ENCODE measurements at regions not wholly inside any gene's neighbourhood (a gene's known extent, or its start where the extent isn't known, plus 50 kb on each side); places are given as distances from the start of the nearest gene placed in this dataset.

- H3K27me3 Mint-ChIP-seq = no peaks in the 10 kb centered on the region
- H3K36me3 Mint-ChIP-seq (ENCODE audit: low read depth) = peaks cover 4% of the 10 kb centered on the region
- ATAC-seq = no peak
- H3K9me3 ChIP-seq (ENCODE audit: control insufficient read depth, low read length, poor library complexity, severe bottlenecking) = no peaks in the 10 kb centered on the region
- no peak for DNase-seq
- H3K4me1 Mint-ChIP-seq = peaks cover 13% of the 10 kb centered on the region
- peak overlapping the region; percentile 83 for H3K27ac Mint-ChIP-seq
- no peak overlapping the region for H3K4me3 Mint-ChIP-seq
These were observed 142.6 kb upstream of the TAB2 start for GRCh38 chr6:149174962-149175361.

- ATAC-seq (no peak), DNase-seq (no peak)
- H3K4me1 Mint-ChIP-seq = peaks cover 9% of the 10 kb centered on the region
- H3K4me3 Mint-ChIP-seq = no peak overlapping the region
- no peak overlapping the region for H3K27ac Mint-ChIP-seq
- no peaks in the 10 kb centered on the region for H3K27me3 Mint-ChIP-seq
- H3K36me3 Mint-ChIP-seq (ENCODE audit: low read depth) = peaks cover 2% of the 10 kb centered on the region
- no peaks in the 10 kb centered on the region for H3K9me3 ChIP-seq (ENCODE audit: control insufficient read depth, low read length, poor library complexity, severe bottlenecking)
These were observed 140.4 kb upstream of the TAB2 start for GRCh38 chr6:149176971-149177667.

- DNase-seq (no peak), ATAC-seq (no peak)
- no peaks in the 10 kb centered on the region for H3K27me3 Mint-ChIP-seq
- peaks cover 9% of the 10 kb centered on the region for H3K4me1 Mint-ChIP-seq
- H3K36me3 Mint-ChIP-seq (ENCODE audit: low read depth) = peaks cover 2% of the 10 kb centered on the region
- peak overlapping the region; percentile 42 for H3K27ac Mint-ChIP-seq
- no peaks in the 10 kb centered on the region for H3K9me3 ChIP-seq (ENCODE audit: control insufficient read depth, low read length, poor library complexity, severe bottlenecking)
- no peak overlapping the region for H3K4me3 Mint-ChIP-seq
These were observed 138.1 kb upstream of the TAB2 start for GRCh38 chr6:149179431-149179830.

- no peaks in the 10 kb centered on the region for H3K9me3 ChIP-seq (ENCODE audit: control insufficient read depth, low read length, poor library complexity, severe bottlenecking)
- peaks cover 2% of the 10 kb centered on the region for H3K4me1 Mint-ChIP-seq
- H3K27ac Mint-ChIP-seq = no peak overlapping the region
- no peak for ATAC-seq
- H3K27me3 Mint-ChIP-seq = no peaks in the 10 kb centered on the region
- H3K36me3 Mint-ChIP-seq (ENCODE audit: low read depth) = peaks cover 5% of the 10 kb centered on the region
- no peak overlapping the region for H3K4me3 Mint-ChIP-seq
- DNase-seq = no peak
These were observed 136.2 kb upstream of the TAB2 start for GRCh38 chr6:149181304-149181703.

- Mint-ChIP-seq H3K27me3 (no peaks in the 10 kb centered on the region), H3K4me1 (peaks cover 2% of the 10 kb centered on the region), H3K27ac (no peak overlapping the region), H3K4me3 (no peak overlapping the region), H3K36me3 (ENCODE audit: low read depth) (peaks cover 5% of the 10 kb centered on the region)
- H3K9me3 ChIP-seq (ENCODE audit: control insufficient read depth, low read length, poor library complexity, severe bottlenecking) = no peaks in the 10 kb centered on the region
- ATAC-seq (no peak), DNase-seq (no peak)
These were observed 135.2 kb upstream of the TAB2 start for GRCh38 chr6:149182262-149182661.

GRCh38 chr6:149184523-149184922 lies 133.0 kb upstream of the TAB2 start:
- H3K4me3 Mint-ChIP-seq = no peak overlapping the region
- no peaks in the 10 kb centered on the region for H3K27me3 Mint-ChIP-seq
- H3K9me3 ChIP-seq (ENCODE audit: control insufficient read depth, low read length, poor library complexity, severe bottlenecking) = no peaks in the 10 kb centered on the region
- no peak for ATAC-seq
- H3K27ac Mint-ChIP-seq = no peak overlapping the region
- H3K4me1 Mint-ChIP-seq = peaks cover 2% of the 10 kb centered on the region
- DNase-seq = no peak
- peaks cover 8% of the 10 kb centered on the region for H3K36me3 Mint-ChIP-seq (ENCODE audit: low read depth)

GRCh38 chr6:149185799-149186357 lies 131.6 kb upstream of the TAB2 start:
- DNase-seq = no peak
- ATAC-seq = no peak
- no peak overlapping the region for H3K27ac Mint-ChIP-seq
- H3K4me1 Mint-ChIP-seq = peaks cover 12% of the 10 kb centered on the region
- H3K9me3 ChIP-seq (ENCODE audit: control insufficient read depth, low read length, poor library complexity, severe bottlenecking) = no peaks in the 10 kb centered on the region
- H3K27me3 Mint-ChIP-seq = no peaks in the 10 kb centered on the region
- no peak overlapping the region for H3K4me3 Mint-ChIP-seq
- peaks cover 9% of the 10 kb centered on the region for H3K36me3 Mint-ChIP-seq (ENCODE audit: low read depth)

- ATAC-seq (no peak), DNase-seq (no peak)
- H3K36me3 Mint-ChIP-seq (ENCODE audit: low read depth) = peaks cover 10% of the 10 kb centered on the region
- no peaks in the 10 kb centered on the region for H3K9me3 ChIP-seq (ENCODE audit: control insufficient read depth, low read length, poor library complexity, severe bottlenecking)
- no peak overlapping the region for H3K4me3 Mint-ChIP-seq
- H3K27me3 Mint-ChIP-seq = no peaks in the 10 kb centered on the region
- H3K4me1 Mint-ChIP-seq = peaks cover 16% of the 10 kb centered on the region
- no peak overlapping the region for H3K27ac Mint-ChIP-seq
These were observed 130.6 kb upstream of the TAB2 start for GRCh38 chr6:149186873-149187272.

- peak overlapping the region; percentile 55 for H3K27ac Mint-ChIP-seq
- H3K4me3 Mint-ChIP-seq = no peak overlapping the region
- no peaks in the 10 kb centered on the region for H3K27me3 Mint-ChIP-seq
- peak in 2 of 3 donors; percentile 21 for DNase-seq
- H3K4me1 Mint-ChIP-seq = peaks cover 23% of the 10 kb centered on the region
- H3K9me3 ChIP-seq (ENCODE audit: control insufficient read depth, low read length, poor library complexity, severe bottlenecking) = no peaks in the 10 kb centered on the region
- peaks cover 13% of the 10 kb centered on the region for H3K36me3 Mint-ChIP-seq (ENCODE audit: low read depth)
- peak; percentile 57 for ATAC-seq
These were observed 127.2 kb upstream of the TAB2 start for GRCh38 chr6:149190224-149190831.

GRCh38 chr6:149194820-149195558 lies 122.5 kb upstream of the TAB2 start:
- Mint-ChIP-seq H3K4me3 (peak overlapping the region; percentile 58), H3K27me3 (no peaks in the 10 kb centered on the region), H3K27ac (peak overlapping the region; percentile 51), H3K4me1 (peaks cover 16% of the 10 kb centered on the region), H3K36me3 (ENCODE audit: low read depth) (peaks cover 5% of the 10 kb centered on the region)
- H3K9me3 ChIP-seq (ENCODE audit: control insufficient read depth, low read length, poor library complexity, severe bottlenecking) = no peaks in the 10 kb centered on the region
- ATAC-seq (no peak), DNase-seq (no peak)

GRCh38 chr6:149196091-149196490 lies 121.4 kb upstream of the TAB2 start:
- peaks cover 11% of the 10 kb centered on the region for H3K4me1 Mint-ChIP-seq
- peak overlapping the region; percentile 19 for H3K27ac Mint-ChIP-seq
- no peak for ATAC-seq
- H3K9me3 ChIP-seq (ENCODE audit: control insufficient read depth, low read length, poor library complexity, severe bottlenecking) = no peaks in the 10 kb centered on the region
- no peaks in the 10 kb centered on the region for H3K27me3 Mint-ChIP-seq
- DNase-seq = no peak
- H3K36me3 Mint-ChIP-seq (ENCODE audit: low read depth) = peaks cover 5% of the 10 kb centered on the region
- no peak overlapping the region for H3K4me3 Mint-ChIP-seq

- no peaks in the 10 kb centered on the region for H3K9me3 ChIP-seq (ENCODE audit: control insufficient read depth, low read length, poor library complexity, severe bottlenecking)
- Mint-ChIP-seq H3K4me1 (peaks cover 10% of the 10 kb centered on the region), H3K4me3 (no peak overlapping the region), H3K27ac (no peak overlapping the region), H3K27me3 (no peaks in the 10 kb centered on the region), H3K36me3 (ENCODE audit: low read depth) (peaks cover 5% of the 10 kb centered on the region)
- ATAC-seq = no peak
- no peak for DNase-seq
These were observed 120.0 kb upstream of the TAB2 start for GRCh38 chr6:149197482-149197881.

GRCh38 chr6:149198265-149198664 lies 119.2 kb upstream of the TAB2 start:
- Mint-ChIP-seq H3K27me3 (no peaks in the 10 kb centered on the region), H3K4me3 (no peak overlapping the region), H3K27ac (no peak overlapping the region), H3K4me1 (peaks cover 14% of the 10 kb centered on the region), H3K36me3 (ENCODE audit: low read depth) (peaks cover 6% of the 10 kb centered on the region)
- no peak for DNase-seq
- H3K9me3 ChIP-seq (ENCODE audit: control insufficient read depth, low read length, poor library complexity, severe bottlenecking) = no peaks in the 10 kb centered on the region
- no peak for ATAC-seq

Data from T-helper 17 cell (primary cell).